NCI-H345 (cell line): ENCODE measurements at regions not wholly inside any gene's neighbourhood (a gene's known extent, or its start where the extent isn't known, plus 50 kb on each side); places are given as distances from the start of the nearest gene placed in this dataset.

Source experiments
- DNase-seq: peaks from one replicate; lab custom pipeline; 2025; lab: John Stamatoyannopoulos, UW

- no peak for DNase-seq
Measured at GRCh38 chr13:78004821-78005220, 86.2 kb upstream of the EDNRB start.

GRCh38 chr13:77999746-78000145 is 81.1 kb upstream of the EDNRB start:
- no peak for DNase-seq

DNA sequence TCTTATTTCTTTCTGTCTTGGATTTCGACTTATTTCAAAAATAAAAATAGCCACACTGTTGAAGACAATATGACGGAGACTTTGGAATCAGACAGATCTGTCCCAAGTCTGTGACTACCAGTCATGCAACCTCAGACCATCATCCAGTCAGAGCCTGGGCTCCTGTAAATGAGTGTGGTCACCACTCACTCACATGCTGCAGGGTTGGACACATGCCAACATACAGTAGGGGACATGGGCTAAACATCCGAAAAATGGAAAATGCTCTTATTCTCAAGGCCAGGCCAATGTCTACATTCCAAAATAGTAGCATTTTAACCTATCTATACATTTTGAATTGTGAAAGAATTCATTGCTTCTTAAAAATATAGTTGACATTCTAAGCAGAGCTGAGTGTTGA is 75.5 kb upstream of the EDNRB start:
- DNase-seq = no peak

GRCh38 chr13:77991003-77991402 is 72.4 kb upstream of the EDNRB start:
- no peak for DNase-seq

GRCh38 chr13:77989281-77989680 is 70.7 kb upstream of the EDNRB start:
- no peak for DNase-seq

DNA sequence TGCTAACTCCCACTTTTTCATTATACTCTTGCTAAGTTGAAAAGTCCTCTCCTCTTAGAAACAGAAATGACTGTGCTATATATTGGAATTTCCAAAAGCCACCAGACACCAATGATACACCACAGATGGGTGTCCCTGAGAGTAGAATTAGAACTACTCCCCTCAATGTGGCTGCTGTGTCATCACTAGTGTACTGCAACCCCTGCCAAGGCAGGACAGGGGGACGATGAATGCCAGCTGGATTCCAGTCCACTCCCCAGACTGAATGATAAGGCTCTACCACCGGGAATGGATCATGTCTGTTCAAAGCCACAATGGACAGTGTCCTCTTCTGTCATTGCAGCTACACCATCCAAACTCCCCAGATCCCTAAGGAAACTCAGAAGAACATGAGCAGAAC is 69.7 kb upstream of the EDNRB start:
- no peak for DNase-seq

DNA sequence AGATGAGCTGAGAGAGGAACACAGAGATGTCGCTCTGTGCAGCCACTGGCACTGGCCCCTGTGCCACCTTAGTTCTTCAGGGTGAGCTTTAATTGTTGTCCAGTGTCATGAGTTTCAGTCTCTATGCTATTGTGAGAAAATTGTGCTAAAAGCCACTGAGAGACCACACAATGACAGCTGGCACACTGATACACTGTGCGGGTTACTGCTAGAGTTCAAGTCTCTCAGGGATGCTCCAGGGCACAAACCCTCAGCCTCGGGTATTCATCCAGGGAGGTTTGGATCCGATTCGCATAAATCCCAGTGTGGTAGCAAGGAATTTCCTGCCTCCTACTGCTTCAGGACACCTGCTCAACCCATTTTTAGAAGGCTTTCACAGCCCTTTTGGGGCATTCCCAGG is 68.1 kb upstream of the EDNRB start:
- DNase-seq = no peak

DNA sequence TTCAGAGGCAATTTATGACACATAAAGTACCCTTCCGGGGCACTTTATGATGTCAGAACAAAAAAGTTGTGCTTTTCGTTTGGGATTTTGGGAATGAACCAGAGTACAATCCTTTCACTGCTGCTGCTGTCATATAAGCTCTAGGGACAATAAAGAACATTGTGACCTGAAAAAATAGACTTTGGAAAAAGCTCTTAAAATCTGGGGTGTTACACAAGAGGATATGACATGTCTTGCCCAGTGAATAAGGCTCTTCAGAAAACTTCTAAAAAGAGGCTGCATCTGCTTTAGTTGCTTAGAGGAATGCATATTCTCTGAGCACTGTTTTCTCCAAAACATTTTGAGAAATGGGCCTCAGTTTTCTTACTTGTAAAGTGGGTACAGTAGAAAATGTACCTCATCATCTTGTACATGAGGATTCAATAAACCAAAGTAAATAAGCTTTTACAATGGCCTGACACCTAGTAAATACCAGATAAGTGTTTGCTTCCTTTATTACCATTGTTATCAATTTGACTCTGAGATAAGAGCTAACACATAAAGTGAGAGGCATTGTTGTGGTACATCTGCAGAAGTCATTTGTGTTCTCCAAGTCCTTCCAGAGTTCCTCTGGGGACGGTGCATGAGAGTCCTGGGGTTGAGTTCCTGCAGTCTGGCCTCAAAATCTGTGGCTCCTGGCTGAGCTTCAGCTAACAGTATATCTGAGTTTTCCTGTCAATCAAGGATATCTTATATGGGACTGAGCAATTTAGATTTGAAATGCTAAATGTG is 67.4 kb upstream of the EDNRB start:
- no peak for DNase-seq

DNA sequence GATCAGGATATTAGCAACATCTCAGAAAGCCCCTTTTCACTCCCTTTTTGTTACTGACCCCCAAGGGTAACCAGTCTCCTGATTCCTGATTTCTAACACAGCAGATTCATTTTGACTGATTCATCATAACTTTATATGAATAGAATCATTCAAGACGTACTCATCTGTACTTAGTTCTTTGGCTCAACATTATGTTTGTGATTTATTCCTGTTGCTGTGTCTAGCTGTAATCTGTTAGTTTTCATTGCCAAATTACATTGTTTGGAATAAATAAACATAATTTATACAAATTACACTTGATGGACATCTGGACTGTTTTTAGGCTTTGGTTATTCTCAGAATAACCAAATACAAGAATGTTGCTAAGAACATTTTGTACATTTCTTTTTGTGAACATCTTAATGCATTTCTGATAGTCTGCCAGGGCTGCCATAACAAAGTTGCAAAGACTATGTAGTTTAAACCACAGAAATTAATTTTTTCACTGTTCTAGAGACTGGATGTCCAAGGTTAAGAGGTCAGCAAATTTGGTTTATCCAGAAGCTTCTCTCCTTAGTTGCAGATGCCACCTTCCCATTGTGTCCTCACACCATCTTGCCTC is 62.8 kb upstream of the EDNRB start:
- no peak for DNase-seq

DNA sequence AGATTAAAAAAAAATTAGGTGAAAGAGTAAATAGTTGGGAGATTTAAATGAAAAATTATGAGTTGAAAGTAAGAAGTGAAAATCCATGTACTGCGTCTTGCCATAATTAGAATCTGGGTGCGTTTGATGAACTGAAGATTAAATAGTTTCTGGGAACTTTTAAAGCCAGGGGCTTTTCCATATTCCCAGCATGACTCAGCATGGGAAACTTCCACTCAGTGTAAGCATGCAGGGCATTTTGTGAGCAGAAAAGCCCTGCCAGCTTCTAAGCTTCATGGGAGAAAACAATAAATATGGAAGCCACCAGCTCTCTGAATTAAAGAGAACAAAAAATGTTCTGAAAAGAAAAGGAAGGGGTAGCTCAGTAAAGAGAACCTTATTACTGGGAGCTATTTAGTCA is 62.0 kb upstream of the EDNRB start:
- no peak for DNase-seq

GRCh38 chr13:77979721-77980385 is 61.2 kb upstream of the EDNRB start:
- DNase-seq = no peak

- DNase-seq = no peak
Measured at GRCh38 chr13:77975358-77976042, 56.9 kb upstream of the EDNRB start.

- DNase-seq = no peak
Measured at GRCh38 chr13:77969299-77969698, 50.7 kb upstream of the EDNRB start.
